Glutamatergic neuron (in vitro differentiated cells): ENCODE measurements at regions not wholly inside any gene's neighbourhood (a gene's known extent, or its start where the extent isn't known, plus 50 kb on each side); places are given as distances from the start of the nearest gene placed in this dataset.
"Not testable (repeated sequence)": the region's sequence is repeated elsewhere in the genome, so short reads cannot be mapped to it uniquely, and the experiment has no call there.

Experiments
- DNase-seq: peaks from one replicate; pipeline ENCODE4 v3.0.0; 2022
- H3K27ac Mint-ChIP-seq: one replicate; pipeline ENCODE4 v1.8.0; 2020; ENCODE audit warnings: mild to moderate bottlenecking, mixed read lengths, inconsistent platforms; ENCODE audit not compliant: unreplicated experiment
- H3K27me3 Mint-ChIP-seq: one replicate; pipeline ENCODE4 v1.8.0; 2020; ENCODE audit warnings: mild to moderate bottlenecking, moderate library complexity, mixed read lengths, inconsistent platforms; ENCODE audit not compliant: unreplicated experiment
- H3K36me3 Mint-ChIP-seq: one replicate; pipeline ENCODE4 v1.8.0; 2020; ENCODE audit warnings: mild to moderate bottlenecking, mixed read lengths, inconsistent platforms; ENCODE audit not compliant: unreplicated experiment
- H3K4me1 Mint-ChIP-seq: one replicate; pipeline ENCODE4 v1.8.0; 2020; ENCODE audit warnings: mild to moderate bottlenecking, low read depth, mixed read lengths, inconsistent platforms; ENCODE audit not compliant: unreplicated experiment
- H3K4me3 Mint-ChIP-seq: one replicate; pipeline ENCODE4 v1.8.0; 2020; ENCODE audit warnings: mild to moderate bottlenecking, mixed read lengths, inconsistent platforms; ENCODE audit not compliant: unreplicated experiment
- H3K9me3 Mint-ChIP-seq: one replicate; pipeline ENCODE4 v1.8.0; 2020; ENCODE audit warnings: mild to moderate bottlenecking, moderate library complexity, mixed read lengths, inconsistent platforms; ENCODE audit not compliant: unreplicated experiment

- DNase-seq, H3K27ac Mint-ChIP-seq, H3K4me1 Mint-ChIP-seq, H3K4me3 Mint-ChIP-seq, H3K9me3 Mint-ChIP-seq, H3K27me3 Mint-ChIP-seq, H3K36me3 Mint-ChIP-seq: not testable (repeated sequence)
Measured at GRCh38 chr2:89255013-89255412, 563.5 kb downstream of the RPIA start.

GRCh38 chr2:89273443-89273842 is 582.0 kb downstream of the RPIA start:
- H3K9me3 Mint-ChIP-seq, H3K27me3 Mint-ChIP-seq, H3K4me1 Mint-ChIP-seq, DNase-seq, H3K27ac Mint-ChIP-seq, H3K36me3 Mint-ChIP-seq, H3K4me3 Mint-ChIP-seq: not testable (repeated sequence)

- not testable (repeated sequence) for H3K4me3 Mint-ChIP-seq, H3K27me3 Mint-ChIP-seq, H3K27ac Mint-ChIP-seq, H3K36me3 Mint-ChIP-seq, H3K9me3 Mint-ChIP-seq, H3K4me1 Mint-ChIP-seq, DNase-seq
Measured at GRCh38 chr2:89280536-89280935, 589.1 kb downstream of the RPIA start.

- not testable (repeated sequence) for H3K4me3 Mint-ChIP-seq, H3K9me3 Mint-ChIP-seq, DNase-seq, H3K4me1 Mint-ChIP-seq, H3K27me3 Mint-ChIP-seq, H3K36me3 Mint-ChIP-seq
- peak overlapping the region; percentile 82 for H3K27ac Mint-ChIP-seq
Measured at GRCh38 chr2:89286448-89287080, 595.1 kb downstream of the RPIA start.

GRCh38 chr2:89287084-89287483 is 595.6 kb downstream of the RPIA start:
- H3K4me3 Mint-ChIP-seq, H3K27ac Mint-ChIP-seq, H3K27me3 Mint-ChIP-seq, DNase-seq, H3K9me3 Mint-ChIP-seq, H3K36me3 Mint-ChIP-seq, H3K4me1 Mint-ChIP-seq: not testable (repeated sequence)

- DNase-seq, H3K27ac Mint-ChIP-seq, H3K4me1 Mint-ChIP-seq, H3K9me3 Mint-ChIP-seq, H3K4me3 Mint-ChIP-seq, H3K27me3 Mint-ChIP-seq, H3K36me3 Mint-ChIP-seq: not testable (repeated sequence)
Measured at GRCh38 chr2:89291717-89292298, 600.3 kb downstream of the RPIA start.

GRCh38 chr2:89293399-89293798 is 601.9 kb downstream of the RPIA start:
- not testable (repeated sequence) for H3K9me3 Mint-ChIP-seq, H3K27me3 Mint-ChIP-seq, H3K27ac Mint-ChIP-seq, DNase-seq, H3K36me3 Mint-ChIP-seq, H3K4me1 Mint-ChIP-seq, H3K4me3 Mint-ChIP-seq

GRCh38 chr2:89294335-89294734 is 602.9 kb downstream of the RPIA start:
- not testable (repeated sequence) for H3K4me3 Mint-ChIP-seq, H3K36me3 Mint-ChIP-seq, DNase-seq, H3K27ac Mint-ChIP-seq, H3K9me3 Mint-ChIP-seq, H3K27me3 Mint-ChIP-seq, H3K4me1 Mint-ChIP-seq

GRCh38 chr2:89296820-89297398 is 605.4 kb downstream of the RPIA start:
- H3K36me3 Mint-ChIP-seq, H3K9me3 Mint-ChIP-seq, H3K4me1 Mint-ChIP-seq, DNase-seq, H3K27ac Mint-ChIP-seq, H3K4me3 Mint-ChIP-seq, H3K27me3 Mint-ChIP-seq: not testable (repeated sequence)

- not testable (repeated sequence) for DNase-seq, H3K27me3 Mint-ChIP-seq, H3K9me3 Mint-ChIP-seq, H3K36me3 Mint-ChIP-seq, H3K27ac Mint-ChIP-seq, H3K4me3 Mint-ChIP-seq, H3K4me1 Mint-ChIP-seq
Measured at GRCh38 chr2:89299196-89299595, 607.7 kb downstream of the RPIA start.

- H3K36me3 Mint-ChIP-seq, DNase-seq, H3K27me3 Mint-ChIP-seq, H3K4me3 Mint-ChIP-seq, H3K9me3 Mint-ChIP-seq, H3K27ac Mint-ChIP-seq, H3K4me1 Mint-ChIP-seq: not testable (repeated sequence)
Measured at GRCh38 chr2:89305623-89306022, 614.1 kb downstream of the RPIA start.

- not testable (repeated sequence) for H3K9me3 Mint-ChIP-seq, H3K4me1 Mint-ChIP-seq, H3K36me3 Mint-ChIP-seq, H3K4me3 Mint-ChIP-seq, H3K27me3 Mint-ChIP-seq, H3K27ac Mint-ChIP-seq, DNase-seq
Measured at GRCh38 chr2:89306869-89307637, 615.6 kb downstream of the RPIA start.
